ENCODE measurements at regions not wholly inside any gene's neighbourhood (a gene's known extent, or its start where the extent isn't known, plus 50 kb on each side); places are given as distances from the start of the nearest gene placed in this dataset.

DNA sequence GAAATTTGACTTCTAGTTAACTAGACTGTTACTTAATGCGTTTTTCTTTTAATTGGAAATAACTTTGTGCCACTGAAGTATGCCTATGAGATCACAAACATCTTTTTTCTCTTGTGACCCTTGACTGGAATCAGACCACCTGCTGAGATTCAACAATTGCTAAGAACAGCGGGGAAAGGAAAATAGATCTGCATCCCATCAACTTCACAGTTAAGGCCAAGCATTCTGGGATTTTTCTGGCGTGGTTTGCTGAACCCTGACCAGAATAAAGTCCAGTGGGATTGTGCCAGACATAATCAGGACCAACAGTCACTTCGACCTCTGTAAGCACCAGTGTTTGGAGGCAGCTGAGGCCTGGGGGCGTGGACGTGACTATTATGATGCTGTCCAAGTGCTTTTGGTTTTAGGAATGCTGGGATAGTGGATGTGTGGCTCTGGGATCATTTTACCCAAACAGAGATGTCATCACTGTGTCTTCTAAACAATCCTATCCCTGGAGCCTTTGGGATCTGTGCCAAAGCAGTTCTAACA, 373.3 kb upstream of the PRKCQ start:
- ATAC-seq (no peak), DNase-seq (ENCODE audit: low read depth, low spot score) (no peak)
- Histone ChIP-seq H3K27me3 (ENCODE audit: insufficient read depth, low read length) (no peaks in the 10 kb centered on the region), H3K4me2 (ENCODE audit: low read length) (no peak overlapping the region), H3K9me2 (ENCODE audit: insufficient read depth) (no peaks in the 10 kb centered on the region), H3K27ac (ENCODE audit: low read depth, low read length) (no peak overlapping the region), H3K9ac (ENCODE audit: low read length) (no peak overlapping the region), H3K4me3 (replicated peaks in 1 of 2; ENCODE audit: low read depth in 1 of 2, low read length in 2 of 2) (no peak overlapping the region), H2AFZ (ENCODE audit: low read depth, low read length, poor library complexity, severe bottlenecking) (no peak overlapping the region), H3K4me1 (ENCODE audit: control insufficient read depth in 1 of 2, insufficient read depth in 2 of 2, low read length in 2 of 2) (no peaks in the 10 kb centered on the region), H3K79me2 (ENCODE audit: insufficient read depth, low read length) (no peaks in the 10 kb centered on the region), H3K9me3 (ENCODE audit: control insufficient read depth in 1 of 2, insufficient read depth in 1 of 2, low read depth in 1 of 2, low read length in 2 of 2) (no peaks in the 10 kb centered on the region), H4K20me1 (ENCODE audit: insufficient read depth) (no peaks in the 10 kb centered on the region), H3K36me3 (ENCODE audit: control insufficient read depth in 1 of 2, insufficient read depth in 2 of 2, low read length in 2 of 2) (no peaks in the 10 kb centered on the region)
- TF ChIP-seq, protein P1, sequence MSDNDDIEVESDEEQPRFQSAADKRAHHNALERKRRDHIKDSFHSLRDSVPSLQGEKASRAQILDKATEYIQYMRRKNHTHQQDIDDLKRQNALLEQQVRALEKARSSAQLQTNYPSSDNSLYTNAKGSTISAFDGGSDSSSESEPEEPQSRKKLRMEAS (IDR thresholded peaks at IDR 0.05), result no peak
- TF ChIP-seq SP1 (IDR thresholded peaks at IDR 0.05; ENCODE audit: low read depth) (no peak), SRF (IDR thresholded peaks at IDR 0.05; ENCODE audit: low read depth) (no peak), POLR2AphosphoS5 (IDR thresholded peaks at IDR 0.05; ENCODE audit: low read depth, low read length) (no peak)
- TF ChIP-seq, protein P2, sequence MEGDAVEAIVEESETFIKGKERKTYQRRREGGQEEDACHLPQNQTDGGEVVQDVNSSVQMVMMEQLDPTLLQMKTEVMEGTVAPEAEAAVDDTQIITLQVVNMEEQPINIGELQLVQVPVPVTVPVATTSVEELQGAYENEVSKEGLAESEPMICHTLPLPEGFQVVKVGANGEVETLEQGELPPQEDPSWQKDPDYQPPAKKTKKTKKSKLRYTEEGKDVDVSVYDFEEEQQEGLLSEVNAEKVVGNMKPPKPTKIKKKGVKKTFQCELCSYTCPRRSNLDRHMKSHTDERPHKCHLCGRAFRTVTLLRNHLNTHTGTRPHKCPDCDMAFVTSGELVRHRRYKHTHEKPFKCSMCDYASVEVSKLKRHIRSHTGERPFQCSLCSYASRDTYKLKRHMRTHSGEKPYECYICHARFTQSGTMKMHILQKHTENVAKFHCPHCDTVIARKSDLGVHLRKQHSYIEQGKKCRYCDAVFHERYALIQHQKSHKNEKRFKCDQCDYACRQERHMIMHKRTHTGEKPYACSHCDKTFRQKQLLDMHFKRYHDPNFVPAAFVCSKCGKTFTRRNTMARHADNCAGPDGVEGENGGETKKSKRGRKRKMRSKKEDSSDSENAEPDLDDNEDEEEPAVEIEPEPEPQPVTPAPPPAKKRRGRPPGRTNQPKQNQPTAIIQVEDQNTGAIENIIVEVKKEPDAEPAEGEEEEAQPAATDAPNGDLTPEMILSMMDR (IDR thresholded peaks at IDR 0.05 in 2 of 3, conservative IDR thresholded peaks at IDR 0.05 in 1 of 3; ENCODE audit: borderline replicate concordance in 1 of 3, insufficient read depth in 1 of 3, low read depth in 2 of 3, low read length in 2 of 3), result no peak
- TF ChIP-seq, protein P3, sequence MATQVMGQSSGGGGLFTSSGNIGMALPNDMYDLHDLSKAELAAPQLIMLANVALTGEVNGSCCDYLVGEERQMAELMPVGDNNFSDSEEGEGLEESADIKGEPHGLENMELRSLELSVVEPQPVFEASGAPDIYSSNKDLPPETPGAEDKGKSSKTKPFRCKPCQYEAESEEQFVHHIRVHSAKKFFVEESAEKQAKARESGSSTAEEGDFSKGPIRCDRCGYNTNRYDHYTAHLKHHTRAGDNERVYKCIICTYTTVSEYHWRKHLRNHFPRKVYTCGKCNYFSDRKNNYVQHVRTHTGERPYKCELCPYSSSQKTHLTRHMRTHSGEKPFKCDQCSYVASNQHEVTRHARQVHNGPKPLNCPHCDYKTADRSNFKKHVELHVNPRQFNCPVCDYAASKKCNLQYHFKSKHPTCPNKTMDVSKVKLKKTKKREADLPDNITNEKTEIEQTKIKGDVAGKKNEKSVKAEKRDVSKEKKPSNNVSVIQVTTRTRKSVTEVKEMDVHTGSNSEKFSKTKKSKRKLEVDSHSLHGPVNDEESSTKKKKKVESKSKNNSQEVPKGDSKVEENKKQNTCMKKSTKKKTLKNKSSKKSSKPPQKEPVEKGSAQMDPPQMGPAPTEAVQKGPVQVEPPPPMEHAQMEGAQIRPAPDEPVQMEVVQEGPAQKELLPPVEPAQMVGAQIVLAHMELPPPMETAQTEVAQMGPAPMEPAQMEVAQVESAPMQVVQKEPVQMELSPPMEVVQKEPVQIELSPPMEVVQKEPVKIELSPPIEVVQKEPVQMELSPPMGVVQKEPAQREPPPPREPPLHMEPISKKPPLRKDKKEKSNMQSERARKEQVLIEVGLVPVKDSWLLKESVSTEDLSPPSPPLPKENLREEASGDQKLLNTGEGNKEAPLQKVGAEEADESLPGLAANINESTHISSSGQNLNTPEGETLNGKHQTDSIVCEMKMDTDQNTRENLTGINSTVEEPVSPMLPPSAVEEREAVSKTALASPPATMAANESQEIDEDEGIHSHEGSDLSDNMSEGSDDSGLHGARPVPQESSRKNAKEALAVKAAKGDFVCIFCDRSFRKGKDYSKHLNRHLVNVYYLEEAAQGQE (IDR thresholded peaks at IDR 0.05; ENCODE audit: low read depth), result no peak
- ChIA-PET POLR2A (no interaction called here), RAD21 (ENCODE audit: low non-redundant PET in 1 of 2, low total read pairs in 2 of 2, uncharacterized antibody in 2 of 2, unreplicated experiment in 2 of 2) (no interaction called here), CTCF (no interaction called here)
- no TSS peak for BruUV-seq (replicated peaks)
- intact Hi-C loops (cut with micrococcal nuclease), result no loop called here

All from HCT116 (cell line).